ENCODE measurements at regions not wholly inside any gene's neighbourhood (a gene's known extent, or its start where the extent isn't known, plus 50 kb on each side); places are given as distances from the start of the nearest gene placed in this dataset.

GRCh38 chr4:85408301-85408700, 66.6 kb upstream of the ARHGAP24 start:
- no peak overlapping the region for H3K27ac ChIP-seq (ENCODE audit: low read length)
- intact Hi-C loops (cut with micrococcal nuclease), result no loop called here
- H3K4me2 ChIP-seq (ENCODE audit: low read length), result no peak overlapping the region
- ChIA-PET POLR2A (ENCODE audit: unreplicated experiment) (no interaction called here), CTCF (no interaction called here)
- H3K9me2 ChIP-seq (replicated peaks; ENCODE audit: low read length), result no peaks in the 10 kb centered on the region
- no TSS peak for BruUV-seq (replicated peaks)
- no peak overlapping the region for H3K4me3 ChIP-seq (ENCODE audit: low read length)
- no peaks in the 10 kb centered on the region for H3K79me2 ChIP-seq (ENCODE audit: low read length)
- no peak overlapping the region for H3K9ac ChIP-seq (ENCODE audit: low read length)
- H3F3A ChIP-seq (ENCODE audit: low read length, unreplicated experiment), result no peaks in the 10 kb centered on the region
- no peaks in the 10 kb centered on the region for H3K4me1 ChIP-seq (ENCODE audit: insufficient read depth, low read length)
- TF ChIP-seq EZH2 (IDR thresholded peaks at IDR 0.05; ENCODE audit: low read length, unreplicated experiment), result no peak
- no peak for TF ChIP-seq EZH2phosphoT487 (IDR thresholded peaks at IDR 0.05; ENCODE audit: borderline replicate concordance, low read length)
- no peak for TF ChIP-seq CTCF (conservative IDR thresholded peaks at IDR 0.05; ENCODE audit: low read depth, low read length)
- H4K20me1 ChIP-seq (ENCODE audit: low read length), result no peaks in the 10 kb centered on the region
- ATAC-seq, result no peak
- no peaks in the 10 kb centered on the region for H3K9me3 ChIP-seq (ENCODE audit: low read length)
- no peaks in the 10 kb centered on the region for H3K36me3 ChIP-seq (ENCODE audit: low read depth, low read length)
- no peak overlapping the region for H2AFZ ChIP-seq (ENCODE audit: low read length)
- H3K27me3 ChIP-seq (ENCODE audit: low read length), result no peaks in the 10 kb centered on the region
- DNase-seq, result no peak

DNA sequence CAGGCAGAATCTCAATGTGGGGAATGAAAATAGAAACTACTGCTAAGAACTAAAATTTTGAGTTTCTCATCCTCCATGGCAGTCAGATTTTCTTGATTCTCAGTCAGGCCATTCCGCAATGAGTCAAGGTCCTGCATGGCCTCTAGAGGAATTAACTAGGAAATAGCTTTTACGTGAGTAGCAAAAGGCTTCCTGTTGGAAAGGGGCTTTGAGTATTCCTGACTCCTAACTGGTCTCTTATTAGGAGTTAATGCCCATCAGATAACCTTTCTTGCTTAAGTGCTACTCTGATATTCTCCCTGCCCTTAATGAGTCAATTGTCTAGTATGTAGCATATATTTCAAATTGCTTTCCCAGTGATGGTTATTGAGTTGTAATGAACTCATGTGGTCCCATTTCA, 65.7 kb upstream of the ARHGAP24 start:
- no peaks in the 10 kb centered on the region for H3F3A ChIP-seq (ENCODE audit: low read length, unreplicated experiment)
- H3K4me1 ChIP-seq (ENCODE audit: insufficient read depth, low read length), result no peaks in the 10 kb centered on the region
- H4K20me1 ChIP-seq (ENCODE audit: low read length), result no peaks in the 10 kb centered on the region
- H3K9me3 ChIP-seq (ENCODE audit: low read length), result no peaks in the 10 kb centered on the region
- H2AFZ ChIP-seq (ENCODE audit: low read length), result no peak overlapping the region
- no peak overlapping the region for H3K4me3 ChIP-seq (ENCODE audit: low read length)
- no TSS peak for BruUV-seq (replicated peaks)
- no peaks in the 10 kb centered on the region for H3K27me3 ChIP-seq (ENCODE audit: low read length)
- H3K27ac ChIP-seq (ENCODE audit: low read length), result no peak overlapping the region
- ChIA-PET CTCF (no interaction called here), POLR2A (ENCODE audit: unreplicated experiment) (no interaction called here)
- TF ChIP-seq EZH2phosphoT487 (IDR thresholded peaks at IDR 0.05; ENCODE audit: borderline replicate concordance, low read length) (no peak), EZH2 (IDR thresholded peaks at IDR 0.05; ENCODE audit: low read length, unreplicated experiment) (no peak)
- no peaks in the 10 kb centered on the region for H3K36me3 ChIP-seq (ENCODE audit: low read depth, low read length)
- no peak overlapping the region for H3K4me2 ChIP-seq (ENCODE audit: low read length)
- H3K9me2 ChIP-seq (replicated peaks; ENCODE audit: low read length), result no peaks in the 10 kb centered on the region
- DNase-seq, result no peak
- no peaks in the 10 kb centered on the region for H3K79me2 ChIP-seq (ENCODE audit: low read length)
- H3K9ac ChIP-seq (ENCODE audit: low read length), result no peak overlapping the region
- no peak for ATAC-seq
- intact Hi-C loops (cut with micrococcal nuclease), result no loop called here

- no peak overlapping the region for H3K9ac ChIP-seq (ENCODE audit: low read length)
- no peak overlapping the region for H2AFZ ChIP-seq (ENCODE audit: low read length)
- TF ChIP-seq CTCF (conservative IDR thresholded peaks at IDR 0.05; ENCODE audit: low read depth, low read length), result no peak
- TF ChIP-seq EZH2phosphoT487 (IDR thresholded peaks at IDR 0.05; ENCODE audit: borderline replicate concordance, low read length), result no peak
- no peak for TF ChIP-seq EZH2 (IDR thresholded peaks at IDR 0.05; ENCODE audit: low read length, unreplicated experiment)
- ATAC-seq (no peak), DNase-seq (no peak)
- H3K27me3 ChIP-seq (ENCODE audit: low read length), result no peaks in the 10 kb centered on the region
- POLR2A ChIA-PET (ENCODE audit: unreplicated experiment), result no interaction called here
- H3F3A ChIP-seq (ENCODE audit: low read length, unreplicated experiment), result no peaks in the 10 kb centered on the region
- H4K20me1 ChIP-seq (ENCODE audit: low read length), result no peaks in the 10 kb centered on the region
- no peak overlapping the region for H3K4me2 ChIP-seq (ENCODE audit: low read length)
- H3K4me3 ChIP-seq (ENCODE audit: low read length), result no peak overlapping the region
- no TSS peak for BruUV-seq (replicated peaks)
- intact Hi-C loops (cut with micrococcal nuclease), result no loop called here
- H3K9me2 ChIP-seq (replicated peaks; ENCODE audit: low read length), result no peaks in the 10 kb centered on the region
- H3K4me1 ChIP-seq (ENCODE audit: insufficient read depth, low read length), result no peaks in the 10 kb centered on the region
- CTCF ChIA-PET, result no interaction called here
- no peak overlapping the region for H3K27ac ChIP-seq (ENCODE audit: low read length)
- no peaks in the 10 kb centered on the region for H3K79me2 ChIP-seq (ENCODE audit: low read length)
- H3K36me3 ChIP-seq (ENCODE audit: low read depth, low read length), result no peaks in the 10 kb centered on the region
- H3K9me3 ChIP-seq (ENCODE audit: low read length), result no peaks in the 10 kb centered on the region
These were observed 63.6 kb upstream of the ARHGAP24 start for GRCh38 chr4:85411386-85411785.
